ENCODE measurements at regions not wholly inside any gene's neighbourhood (a gene's known extent, or its start where the extent isn't known, plus 50 kb on each side); places are given as distances from the start of the nearest gene placed in this dataset.
A peak's percentile ranks its signal among the peaks of the same experiment; 100 is the strongest.

GRCh38 chr20:34163307-34163706, 51.3 kb upstream of the EIF2S2 start:
- no peak for DNase-seq (ENCODE audit: extremely low read depth, low read depth)

GRCh38 chr20:34164381-34164984, 52.4 kb upstream of the EIF2S2 start:
- DNase-seq (ENCODE audit: extremely low read depth, low read depth), result no peak

GRCh38 chr20:34165018-34165619, 53.1 kb upstream of the EIF2S2 start:
- no peak for DNase-seq (ENCODE audit: extremely low read depth, low read depth)

- no peak for DNase-seq (ENCODE audit: extremely low read depth, low read depth)
Measured at GRCh38 chr20:34171640-34172039, 59.6 kb upstream of the EIF2S2 start.

- DNase-seq (ENCODE audit: extremely low read depth, low read depth), result no peak
Measured at GRCh38 chr20:34172926-34173325, 60.9 kb upstream of the EIF2S2 start.

GRCh38 chr20:34175079-34175478, 63.0 kb upstream of the EIF2S2 start:
- DNase-seq (ENCODE audit: extremely low read depth, low read depth), result no peak

- no peak for DNase-seq (ENCODE audit: extremely low read depth, low read depth)
Measured at GRCh38 chr20:34175879-34176278, 63.8 kb upstream of the EIF2S2 start.

GRCh38 chr20:34177052-34177451, 64.2 kb upstream of the ASIP start:
- no peak for DNase-seq (ENCODE audit: extremely low read depth, low read depth)

GRCh38 chr20:34179637-34180360, 61.4 kb upstream of the ASIP start:
- no peak for DNase-seq (ENCODE audit: extremely low read depth, low read depth)

- no peak for DNase-seq (ENCODE audit: extremely low read depth, low read depth)
Measured at GRCh38 chr20:34180460-34181120, 60.6 kb upstream of the ASIP start.

- no peak for DNase-seq (ENCODE audit: extremely low read depth, low read depth)
Measured at GRCh38 chr20:34181484-34181883, 59.7 kb upstream of the ASIP start.

GRCh38 chr20:34185766-34186620, 55.2 kb upstream of the ASIP start:
- DNase-seq (ENCODE audit: extremely low read depth, low read depth), result no peak

- no peak for DNase-seq (ENCODE audit: extremely low read depth, low read depth)
Measured at GRCh38 chr20:34189572-34190163, 51.6 kb upstream of the ASIP start.

GRCh38 chr20:34190262-34190661, 51.0 kb upstream of the ASIP start:
- DNase-seq (ENCODE audit: extremely low read depth, low read depth), result no peak

- peak; percentile 71 for DNase-seq (ENCODE audit: extremely low read depth, low read depth)
Measured at GRCh38 chr20:34190679-34191090, 50.5 kb upstream of the ASIP start.
